ENCODE measurements at regions not wholly inside any gene's neighbourhood (a gene's known extent, or its start where the extent isn't known, plus 50 kb on each side); places are given as distances from the start of the nearest gene placed in this dataset.

DNA sequence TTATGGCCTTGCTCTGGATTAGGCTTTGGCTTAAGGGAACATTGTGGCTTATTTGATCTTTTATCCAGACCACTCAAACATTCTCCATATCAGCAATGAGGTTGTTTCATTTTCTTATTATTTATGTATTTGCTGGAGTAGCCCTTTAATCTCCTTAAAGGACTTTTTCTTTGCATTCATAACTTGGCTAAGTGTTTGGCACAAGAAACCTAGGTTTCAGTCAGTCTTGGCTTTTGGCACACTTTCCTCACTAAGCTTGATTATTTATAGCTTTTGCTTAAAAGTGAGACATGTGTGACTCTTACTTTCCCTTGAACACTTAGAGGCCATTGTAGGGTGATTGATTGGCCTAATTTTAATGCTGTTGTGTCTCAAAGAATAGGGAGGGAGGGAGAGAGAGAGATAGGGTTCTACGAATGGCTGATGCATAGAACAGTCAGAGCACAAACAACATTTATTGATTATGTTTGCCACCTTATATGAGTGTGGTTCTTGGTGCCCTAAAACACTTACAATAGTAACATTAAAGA, 2265.3 kb upstream of the C9orf72 start (continued):
- no peak for TF ChIP-seq CEBPB (IDR thresholded peaks at IDR 0.05; ENCODE audit: borderline replicate concordance in 1 of 2, low read depth in 2 of 2, low read length in 2 of 2)

DNA sequence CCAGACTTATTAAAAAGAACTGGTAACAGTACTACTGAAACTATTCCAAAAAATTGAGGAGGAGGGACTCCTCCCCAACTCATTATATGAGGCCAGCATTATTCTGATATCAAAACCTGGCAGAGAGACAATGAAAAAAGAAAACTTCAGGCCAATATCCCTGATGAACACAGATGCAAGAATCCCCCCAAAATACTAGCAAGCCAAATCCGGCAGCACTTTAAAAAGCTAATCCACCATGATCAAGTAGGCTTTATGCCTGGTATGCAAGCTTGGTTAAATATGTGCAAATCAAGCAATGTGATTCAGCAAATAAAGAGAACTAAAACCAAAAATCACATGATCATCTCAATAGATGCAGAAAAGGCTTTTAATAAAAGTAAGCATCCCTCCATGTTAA, 2271.0 kb upstream of the C9orf72 start:
- no TSS peak for BruUV-seq (replicated peaks)

More for the DNA sequence above, 2271.0 kb upstream of the C9orf72 start:
- Histone ChIP-seq H4K20me1 (ENCODE audit: control insufficient read depth, insufficient read depth) (no peaks in the 10 kb centered on the region), H3K79me2 (ENCODE audit: control insufficient read depth, insufficient read depth, low read length) (no peaks in the 10 kb centered on the region), H3K36me3 (ENCODE audit: control insufficient read depth in 2 of 2, insufficient read depth in 2 of 2, low read length in 1 of 2) (no peaks in the 10 kb centered on the region), H3K4me1 (ENCODE audit: control insufficient read depth, insufficient read depth, low read length) (no peaks in the 10 kb centered on the region), H3K4me3 (no peak overlapping the region), H3K27ac (ENCODE audit: control insufficient read depth, insufficient read depth) (no peak overlapping the region), H3K27me3 (replicated peaks in 1 of 2; ENCODE audit: control insufficient read depth in 2 of 2, insufficient read depth in 2 of 2, low read length in 1 of 2) (no peaks in the 10 kb centered on the region; a peak in 1 of 4 replicates), H2AFZ (ENCODE audit: control insufficient read depth, low read depth, low read length) (no peak overlapping the region), H3K9ac (ENCODE audit: control insufficient read depth, insufficient read depth, low read length) (no peak overlapping the region), H3K9me3 (replicated peaks; ENCODE audit: control insufficient read depth, insufficient read depth, low read length) (no peaks in the 10 kb centered on the region), H3K4me2 (ENCODE audit: control insufficient read depth, insufficient read depth) (no peak overlapping the region)
- in situ Hi-C loops (cut with MboI) (no loop called here), intact Hi-C loops (cut with micrococcal nuclease; ENCODE audit: unreplicated experiment) (no loop called here)
- FAIRE-seq (no peak), ATAC-seq (no peak), DNase-seq (ENCODE audit: low read depth, low spot score) (no peak)
- POLR2A ChIA-PET = no interaction called here
- WGBS (ENCODE audit: insufficient coverage, insufficient replicate concordance, low lambda C conversion rate, missing lambda C conversion rate) = 47% methylated on average over 1 of the region's 1 CpG
- CTCF ChIA-PET = no interaction called here
- RAD21 ChIA-PET (ENCODE audit: unreplicated experiment) = no interaction called here
- TF ChIP-seq MTA2 (IDR thresholded peaks at IDR 0.05; ENCODE audit: low read depth) = no peak
- TF ChIP-seq, protein P1, sequence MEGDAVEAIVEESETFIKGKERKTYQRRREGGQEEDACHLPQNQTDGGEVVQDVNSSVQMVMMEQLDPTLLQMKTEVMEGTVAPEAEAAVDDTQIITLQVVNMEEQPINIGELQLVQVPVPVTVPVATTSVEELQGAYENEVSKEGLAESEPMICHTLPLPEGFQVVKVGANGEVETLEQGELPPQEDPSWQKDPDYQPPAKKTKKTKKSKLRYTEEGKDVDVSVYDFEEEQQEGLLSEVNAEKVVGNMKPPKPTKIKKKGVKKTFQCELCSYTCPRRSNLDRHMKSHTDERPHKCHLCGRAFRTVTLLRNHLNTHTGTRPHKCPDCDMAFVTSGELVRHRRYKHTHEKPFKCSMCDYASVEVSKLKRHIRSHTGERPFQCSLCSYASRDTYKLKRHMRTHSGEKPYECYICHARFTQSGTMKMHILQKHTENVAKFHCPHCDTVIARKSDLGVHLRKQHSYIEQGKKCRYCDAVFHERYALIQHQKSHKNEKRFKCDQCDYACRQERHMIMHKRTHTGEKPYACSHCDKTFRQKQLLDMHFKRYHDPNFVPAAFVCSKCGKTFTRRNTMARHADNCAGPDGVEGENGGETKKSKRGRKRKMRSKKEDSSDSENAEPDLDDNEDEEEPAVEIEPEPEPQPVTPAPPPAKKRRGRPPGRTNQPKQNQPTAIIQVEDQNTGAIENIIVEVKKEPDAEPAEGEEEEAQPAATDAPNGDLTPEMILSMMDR (IDR thresholded peaks at IDR 0.05 in 2 of 3, conservative IDR thresholded peaks at IDR 0.05 in 1 of 3; ENCODE audit: control insufficient read depth in 2 of 3, extremely low read depth in 1 of 3, insufficient read depth in 1 of 3, low read depth in 3 of 3, low read length in 3 of 3) = no peak
- TF ChIP-seq, protein P2, sequence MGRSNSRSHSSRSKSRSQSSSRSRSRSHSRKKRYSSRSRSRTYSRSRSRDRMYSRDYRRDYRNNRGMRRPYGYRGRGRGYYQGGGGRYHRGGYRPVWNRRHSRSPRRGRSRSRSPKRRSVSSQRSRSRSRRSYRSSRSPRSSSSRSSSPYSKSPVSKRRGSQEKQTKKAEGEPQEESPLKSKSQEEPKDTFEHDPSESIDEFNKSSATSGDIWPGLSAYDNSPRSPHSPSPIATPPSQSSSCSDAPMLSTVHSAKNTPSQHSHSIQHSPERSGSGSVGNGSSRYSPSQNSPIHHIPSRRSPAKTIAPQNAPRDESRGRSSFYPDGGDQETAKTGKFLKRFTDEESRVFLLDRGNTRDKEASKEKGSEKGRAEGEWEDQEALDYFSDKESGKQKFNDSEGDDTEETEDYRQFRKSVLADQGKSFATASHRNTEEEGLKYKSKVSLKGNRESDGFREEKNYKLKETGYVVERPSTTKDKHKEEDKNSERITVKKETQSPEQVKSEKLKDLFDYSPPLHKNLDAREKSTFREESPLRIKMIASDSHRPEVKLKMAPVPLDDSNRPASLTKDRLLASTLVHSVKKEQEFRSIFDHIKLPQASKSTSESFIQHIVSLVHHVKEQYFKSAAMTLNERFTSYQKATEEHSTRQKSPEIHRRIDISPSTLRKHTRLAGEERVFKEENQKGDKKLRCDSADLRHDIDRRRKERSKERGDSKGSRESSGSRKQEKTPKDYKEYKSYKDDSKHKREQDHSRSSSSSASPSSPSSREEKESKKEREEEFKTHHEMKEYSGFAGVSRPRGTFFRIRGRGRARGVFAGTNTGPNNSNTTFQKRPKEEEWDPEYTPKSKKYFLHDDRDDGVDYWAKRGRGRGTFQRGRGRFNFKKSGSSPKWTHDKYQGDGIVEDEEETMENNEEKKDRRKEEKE (IDR thresholded peaks at IDR 0.05) = no peak
- no peak for TF ChIP-seq ZNF24 (IDR thresholded peaks at IDR 0.05)
- no peak for TF ChIP-seq NR2F1 (conservative IDR thresholded peaks at IDR 0.05)
- TF ChIP-seq FOXM1 (IDR thresholded peaks at IDR 0.05; ENCODE audit: low read depth, low read length) = no peak
- no peak for TF ChIP-seq TAF1 (IDR thresholded peaks at IDR 0.05; ENCODE audit: borderline replicate concordance, low read depth, low read length)
- TF ChIP-seq SREBF1 (IDR thresholded peaks at IDR 0.05; ENCODE audit: low read length) = no peak
- TF ChIP-seq, protein P3, sequence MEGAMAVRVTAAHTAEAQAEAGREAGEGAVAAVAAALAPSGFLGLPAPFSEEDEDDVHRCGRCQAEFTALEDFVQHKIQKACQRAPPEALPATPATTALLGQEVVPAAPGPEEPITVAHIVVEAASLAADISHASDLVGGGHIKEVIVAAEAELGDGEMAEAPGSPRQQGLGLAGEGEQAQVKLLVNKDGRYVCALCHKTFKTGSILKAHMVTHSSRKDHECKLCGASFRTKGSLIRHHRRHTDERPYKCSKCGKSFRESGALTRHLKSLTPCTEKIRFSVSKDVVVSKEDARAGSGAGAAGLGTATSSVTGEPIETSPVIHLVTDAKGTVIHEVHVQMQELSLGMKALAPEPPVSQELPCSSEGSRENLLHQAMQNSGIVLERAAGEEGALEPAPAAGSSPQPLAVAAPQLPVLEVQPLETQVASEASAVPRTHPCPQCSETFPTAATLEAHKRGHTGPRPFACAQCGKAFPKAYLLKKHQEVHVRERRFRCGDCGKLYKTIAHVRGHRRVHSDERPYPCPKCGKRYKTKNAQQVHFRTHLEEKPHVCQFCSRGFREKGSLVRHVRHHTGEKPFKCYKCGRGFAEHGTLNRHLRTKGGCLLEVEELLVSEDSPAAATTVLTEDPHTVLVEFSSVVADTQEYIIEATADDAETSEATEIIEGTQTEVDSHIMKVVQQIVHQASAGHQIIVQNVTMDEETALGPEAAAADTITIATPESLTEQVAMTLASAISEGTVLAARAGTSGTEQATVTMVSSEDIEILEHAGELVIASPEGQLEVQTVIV (IDR thresholded peaks at IDR 0.05; ENCODE audit: borderline replicate concordance, partially characterized antibody) = no peak
- SMC1A ChIA-PET (ENCODE audit: uncharacterized antibody, unreplicated experiment) = interaction anchor here (1.1 to 1.4 kb wide), 4 partner anchors 9 to 33 kb away, joined by 3 to 4 read pairs (median 3); no protein-coding TSS in a partner anchor
